ENCODE measurements at regions not wholly inside any gene's neighbourhood (a gene's known extent, or its start where the extent isn't known, plus 50 kb on each side); places are given as distances from the start of the nearest gene placed in this dataset.

DNA sequence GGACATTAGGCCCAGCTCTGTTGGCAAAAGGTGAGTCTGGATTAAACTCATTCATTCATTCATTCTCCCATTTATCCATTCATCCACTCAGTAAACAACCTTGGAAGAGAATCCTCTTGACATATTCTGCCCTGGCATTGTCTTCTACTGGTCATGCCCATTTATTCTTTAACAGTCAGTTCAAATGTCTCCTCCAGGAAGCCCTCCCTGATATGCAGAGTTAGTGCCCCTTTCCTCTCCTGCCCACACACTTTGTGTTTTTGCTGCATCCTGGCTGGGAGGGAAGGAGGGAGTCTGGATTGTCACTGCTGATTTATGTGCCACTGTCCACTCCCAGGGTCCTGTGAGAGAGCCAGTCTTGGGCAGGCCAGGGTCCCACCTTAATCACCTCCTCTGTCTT is 600.3 kb downstream of the MATN1 start:
- no peak overlapping the region for H3K4me3 ChIP-seq (ENCODE audit: control insufficient read depth in 2 of 3, extremely low read depth in 1 of 3, insufficient read depth in 2 of 3, low read depth in 1 of 3, low read length in 3 of 3)
- H3K9me3 ChIP-seq (ENCODE audit: control insufficient read depth, low read depth, low read length) = no peaks in the 10 kb centered on the region
- no peak overlapping the region for H3K4me2 ChIP-seq (ENCODE audit: control insufficient read depth, extremely low read depth, insufficient read depth, low read depth, low read length)
- H4K20me1 ChIP-seq (ENCODE audit: control insufficient read depth, extremely low read depth, insufficient read depth, low read length) = no peaks in the 10 kb centered on the region
- no peak overlapping the region for H2AFZ ChIP-seq (ENCODE audit: control insufficient read depth, low read length)
- dilution Hi-C loops (cut with MboI; ENCODE audit: extremely low pct_ligation_motif_present, low sequenced_read_pairs) = no loop called here
- FAIRE-seq (no peak), DNase-seq (ENCODE audit: low read depth, low spot score) (no peak)
- H3K9me1 ChIP-seq (ENCODE audit: control insufficient read depth, extremely low read depth, insufficient read depth, low read length) = no peaks in the 10 kb centered on the region
- H3K27ac ChIP-seq (ENCODE audit: control insufficient read depth, insufficient read depth, low read length) = no peak overlapping the region
- H3K36me3 ChIP-seq (ENCODE audit: control insufficient read depth in 2 of 2, extremely low read depth in 1 of 2, insufficient read depth in 2 of 2, low read length in 2 of 2) = no peaks in the 10 kb centered on the region
- H3K9ac ChIP-seq (ENCODE audit: control insufficient read depth, extremely low read depth, insufficient read depth, low read length) = no peak overlapping the region
- H3K4me1 ChIP-seq (ENCODE audit: control insufficient read depth, extremely low read depth, insufficient read depth, low read length) = no peaks in the 10 kb centered on the region
- H3K27me3 ChIP-seq (ENCODE audit: control insufficient read depth, extremely low read depth, insufficient read depth, low read length) = no peaks in the 10 kb centered on the region
- TF ChIP-seq EZH2 (IDR thresholded peaks at IDR 0.05; ENCODE audit: low read length) = no peak
- TF ChIP-seq, protein P1, sequence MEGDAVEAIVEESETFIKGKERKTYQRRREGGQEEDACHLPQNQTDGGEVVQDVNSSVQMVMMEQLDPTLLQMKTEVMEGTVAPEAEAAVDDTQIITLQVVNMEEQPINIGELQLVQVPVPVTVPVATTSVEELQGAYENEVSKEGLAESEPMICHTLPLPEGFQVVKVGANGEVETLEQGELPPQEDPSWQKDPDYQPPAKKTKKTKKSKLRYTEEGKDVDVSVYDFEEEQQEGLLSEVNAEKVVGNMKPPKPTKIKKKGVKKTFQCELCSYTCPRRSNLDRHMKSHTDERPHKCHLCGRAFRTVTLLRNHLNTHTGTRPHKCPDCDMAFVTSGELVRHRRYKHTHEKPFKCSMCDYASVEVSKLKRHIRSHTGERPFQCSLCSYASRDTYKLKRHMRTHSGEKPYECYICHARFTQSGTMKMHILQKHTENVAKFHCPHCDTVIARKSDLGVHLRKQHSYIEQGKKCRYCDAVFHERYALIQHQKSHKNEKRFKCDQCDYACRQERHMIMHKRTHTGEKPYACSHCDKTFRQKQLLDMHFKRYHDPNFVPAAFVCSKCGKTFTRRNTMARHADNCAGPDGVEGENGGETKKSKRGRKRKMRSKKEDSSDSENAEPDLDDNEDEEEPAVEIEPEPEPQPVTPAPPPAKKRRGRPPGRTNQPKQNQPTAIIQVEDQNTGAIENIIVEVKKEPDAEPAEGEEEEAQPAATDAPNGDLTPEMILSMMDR (optimal IDR thresholded peaks at IDR 0.05 in 1 of 3, IDR thresholded peaks at IDR 0.05 in 1 of 3, conservative IDR thresholded peaks at IDR 0.05 in 1 of 3; ENCODE audit: extremely low read depth in 1 of 3, insufficient read depth in 2 of 3, low read length in 3 of 3) = no peak
- H3K79me2 ChIP-seq (ENCODE audit: control insufficient read depth, insufficient read depth, low read length) = no peaks in the 10 kb centered on the region

GRCh38 chr1:30120245-30121000 is 603.0 kb downstream of the MATN1 start:
- Histone ChIP-seq H3K9me1 (ENCODE audit: control insufficient read depth, extremely low read depth, insufficient read depth, low read length) (no peaks in the 10 kb centered on the region), H3K9me3 (ENCODE audit: control insufficient read depth, low read depth, low read length) (no peaks in the 10 kb centered on the region), H3K27ac (ENCODE audit: control insufficient read depth, insufficient read depth, low read length) (no peak overlapping the region), H2AFZ (ENCODE audit: control insufficient read depth, low read length) (no peak overlapping the region), H3K4me3 (ENCODE audit: control insufficient read depth in 2 of 3, extremely low read depth in 1 of 3, insufficient read depth in 2 of 3, low read depth in 1 of 3, low read length in 3 of 3) (no peak overlapping the region), H3K4me2 (ENCODE audit: control insufficient read depth, extremely low read depth, insufficient read depth, low read depth, low read length) (no peak overlapping the region), H3K27me3 (ENCODE audit: control insufficient read depth, extremely low read depth, insufficient read depth, low read length) (no peaks in the 10 kb centered on the region), H4K20me1 (ENCODE audit: control insufficient read depth, extremely low read depth, insufficient read depth, low read length) (no peaks in the 10 kb centered on the region), H3K9ac (ENCODE audit: control insufficient read depth, extremely low read depth, insufficient read depth, low read length) (no peak overlapping the region), H3K79me2 (ENCODE audit: control insufficient read depth, insufficient read depth, low read length) (no peaks in the 10 kb centered on the region), H3K36me3 (ENCODE audit: control insufficient read depth in 2 of 2, extremely low read depth in 1 of 2, insufficient read depth in 2 of 2, low read length in 2 of 2) (no peaks in the 10 kb centered on the region), H3K4me1 (ENCODE audit: control insufficient read depth, extremely low read depth, insufficient read depth, low read length) (no peaks in the 10 kb centered on the region)
- DNase-seq (ENCODE audit: low read depth, low spot score) = no peak
- FAIRE-seq = no peak
- dilution Hi-C loops (cut with MboI; ENCODE audit: extremely low pct_ligation_motif_present, low sequenced_read_pairs) = no loop called here
- TF ChIP-seq, protein P1 (optimal IDR thresholded peaks at IDR 0.05 in 1 of 3, IDR thresholded peaks at IDR 0.05 in 1 of 3, conservative IDR thresholded peaks at IDR 0.05 in 1 of 3; ENCODE audit: extremely low read depth in 1 of 3, insufficient read depth in 2 of 3, low read length in 3 of 3) = no peak
- no peak for TF ChIP-seq EZH2 (IDR thresholded peaks at IDR 0.05; ENCODE audit: low read length)

All from keratinocyte (primary cell).